Fibroblast of pulmonary artery (primary cell): ENCODE measurements at regions not wholly inside any gene's neighbourhood (a gene's known extent, or its start where the extent isn't known, plus 50 kb on each side); places are given as distances from the start of the nearest gene placed in this dataset.

Experiments
- DNase-seq: peaks from one replicate; pipeline ENCODE4 v3.0.0-alpha.2; 2010; ENCODE audit warnings: low read depth
- H3K4me3 ChIP-seq: replicated peaks from 2 replicates; pipeline ENCODE4 v1.5.1; 2011; ENCODE audit warnings: low read depth, mild to moderate bottlenecking, control low read depth, low read length, moderate library complexity
- CTCF ChIP-seq: IDR thresholded peaks from 2 replicates; pipeline ENCODE4 v1.5.1; 2011; ENCODE audit warnings: mild to moderate bottlenecking, control low read depth, low read length, inconsistent platforms; ENCODE audit errors: missing control alignments

- H3K4me3 ChIP-seq = no peak overlapping the region
- no peak for DNase-seq
Observed at GRCh38 chr19:30158893-30159245, 213.3 kb upstream of the ZNF536 start.

GRCh38 chr19:30159636-30160035, 212.5 kb upstream of the ZNF536 start:
- no peak for TF ChIP-seq CTCF
- no peak overlapping the region for H3K4me3 ChIP-seq
- DNase-seq = no peak

More at GRCh38 chr19:30158893-30159245, 213.3 kb upstream of the ZNF536 start:
- TF ChIP-seq CTCF = no peak

- H3K4me3 ChIP-seq = no peak overlapping the region
- no peak for TF ChIP-seq CTCF
Observed at GRCh38 chr19:30160426-30160825, 211.8 kb upstream of the ZNF536 start.

GRCh38 chr19:30161021-30161655, 211.0 kb upstream of the ZNF536 start:
- DNase-seq = no peak
- TF ChIP-seq CTCF = no peak
- no peak overlapping the region for H3K4me3 ChIP-seq

More at GRCh38 chr19:30160426-30160825, 211.8 kb upstream of the ZNF536 start:
- no peak for DNase-seq

GRCh38 chr19:30161770-30162169, 210.4 kb upstream of the ZNF536 start:
- DNase-seq = no peak
- TF ChIP-seq CTCF = no peak
- H3K4me3 ChIP-seq = no peak overlapping the region

GRCh38 chr19:30162718-30163117, 209.5 kb upstream of the ZNF536 start:
- no peak for DNase-seq
- no peak for TF ChIP-seq CTCF
- no peak overlapping the region for H3K4me3 ChIP-seq

GRCh38 chr19:30163663-30164062, 208.5 kb upstream of the ZNF536 start:
- no peak for TF ChIP-seq CTCF
- no peak for DNase-seq
- no peak overlapping the region for H3K4me3 ChIP-seq
